ENCODE measurements at regions not wholly inside any gene's neighbourhood (a gene's known extent, or its start where the extent isn't known, plus 50 kb on each side); places are given as distances from the start of the nearest gene placed in this dataset.

DNA sequence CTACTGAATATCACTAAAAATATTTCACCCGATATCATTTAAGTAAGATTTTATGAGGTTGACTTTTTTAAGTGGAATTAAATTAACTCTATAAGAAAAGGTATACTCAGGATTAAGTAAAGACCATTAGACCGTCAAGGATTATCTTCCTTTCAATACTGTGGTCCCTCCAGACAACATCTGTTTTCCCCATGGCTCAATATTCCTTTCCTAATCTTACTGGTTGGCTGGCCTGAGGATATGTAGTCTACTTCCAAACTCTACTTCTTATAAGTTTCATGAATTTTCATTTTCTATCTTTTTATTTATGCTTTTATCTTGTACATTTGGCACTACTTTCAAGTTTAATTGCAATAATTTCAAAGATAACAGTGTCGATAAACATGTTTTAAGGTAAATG, 725.4 kb downstream of the PCDH7 start:
- TF ChIP-seq, protein P1, sequence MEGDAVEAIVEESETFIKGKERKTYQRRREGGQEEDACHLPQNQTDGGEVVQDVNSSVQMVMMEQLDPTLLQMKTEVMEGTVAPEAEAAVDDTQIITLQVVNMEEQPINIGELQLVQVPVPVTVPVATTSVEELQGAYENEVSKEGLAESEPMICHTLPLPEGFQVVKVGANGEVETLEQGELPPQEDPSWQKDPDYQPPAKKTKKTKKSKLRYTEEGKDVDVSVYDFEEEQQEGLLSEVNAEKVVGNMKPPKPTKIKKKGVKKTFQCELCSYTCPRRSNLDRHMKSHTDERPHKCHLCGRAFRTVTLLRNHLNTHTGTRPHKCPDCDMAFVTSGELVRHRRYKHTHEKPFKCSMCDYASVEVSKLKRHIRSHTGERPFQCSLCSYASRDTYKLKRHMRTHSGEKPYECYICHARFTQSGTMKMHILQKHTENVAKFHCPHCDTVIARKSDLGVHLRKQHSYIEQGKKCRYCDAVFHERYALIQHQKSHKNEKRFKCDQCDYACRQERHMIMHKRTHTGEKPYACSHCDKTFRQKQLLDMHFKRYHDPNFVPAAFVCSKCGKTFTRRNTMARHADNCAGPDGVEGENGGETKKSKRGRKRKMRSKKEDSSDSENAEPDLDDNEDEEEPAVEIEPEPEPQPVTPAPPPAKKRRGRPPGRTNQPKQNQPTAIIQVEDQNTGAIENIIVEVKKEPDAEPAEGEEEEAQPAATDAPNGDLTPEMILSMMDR (IDR thresholded peaks at IDR 0.05): no peak
- no peak for TF ChIP-seq EP300 (IDR thresholded peaks at IDR 0.05)
